ENCODE measurements at regions not wholly inside any gene's neighbourhood (a gene's known extent, or its start where the extent isn't known, plus 50 kb on each side); places are given as distances from the start of the nearest gene placed in this dataset.
"Not testable (repeated sequence)": the region's sequence is repeated elsewhere in the genome, so short reads cannot be mapped to it uniquely, and the experiment has no call there.

DNA sequence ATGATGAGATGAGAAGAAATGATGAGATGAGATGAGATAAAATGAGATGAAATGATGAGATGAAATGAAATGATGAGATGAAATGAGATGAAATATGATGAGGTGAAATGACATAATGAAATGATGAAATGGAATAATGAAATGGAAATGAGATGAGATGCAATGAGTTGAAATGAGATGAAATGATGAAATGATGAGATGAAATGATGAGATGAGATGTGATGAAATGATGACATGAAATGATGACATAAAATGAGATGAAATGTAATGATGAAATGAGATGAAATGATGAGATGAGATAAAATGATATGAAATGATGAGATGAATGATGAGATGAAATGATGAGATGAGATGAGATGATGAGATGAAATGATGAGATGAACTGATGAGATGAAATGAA is 340.2 kb upstream of the PLGLB1 start:
- H3K27ac ChIP-seq; DNase-seq; H3K4me1 ChIP-seq; H3K36me3 ChIP-seq; H3K9me3 ChIP-seq; H3K27me3 ChIP-seq; ATAC-seq; intact Hi-C loops (cut with DNase I); H3K4me3 ChIP-seq: not testable (repeated sequence)

DNA sequence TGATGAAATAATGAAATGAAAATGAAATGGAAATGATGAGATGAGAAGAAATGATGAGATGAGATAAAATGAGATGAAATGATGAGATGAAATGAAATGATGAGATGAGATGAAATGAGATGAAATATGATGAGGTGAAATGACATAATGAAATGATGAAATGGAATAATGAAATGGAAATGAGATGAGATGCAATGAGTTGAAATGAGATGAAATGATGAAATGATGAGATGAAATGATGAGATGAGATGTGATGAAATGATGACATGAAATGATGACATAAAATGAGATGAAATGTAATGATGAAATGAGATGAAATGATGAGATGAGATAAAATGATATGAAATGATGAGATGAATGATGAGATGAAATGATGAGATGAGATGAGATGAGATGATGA is 342.7 kb upstream of the PLGLB1 start:
- H3K36me3 ChIP-seq; H3K4me3 ChIP-seq; DNase-seq; intact Hi-C loops (cut with DNase I); H3K27ac ChIP-seq; H3K9me3 ChIP-seq; ATAC-seq; H3K27me3 ChIP-seq; H3K4me1 ChIP-seq: not testable (repeated sequence)

DNA sequence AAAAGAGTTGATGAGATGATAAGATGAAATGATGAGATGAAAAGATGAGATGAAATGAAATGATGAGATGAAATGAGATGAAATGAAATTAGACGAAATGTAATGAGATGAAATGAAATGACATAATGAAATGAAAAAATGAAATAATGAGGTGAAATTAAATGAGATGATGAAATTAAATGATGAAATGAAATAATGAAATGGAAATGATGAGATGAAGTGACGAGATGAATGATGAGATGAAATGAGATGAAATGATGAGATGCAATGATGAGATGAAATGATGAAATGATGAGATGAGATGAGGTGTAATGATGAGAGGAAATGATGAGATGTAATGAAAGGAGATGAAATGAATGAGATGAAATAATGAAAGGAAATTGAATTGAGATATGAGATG is 343.4 kb upstream of the PLGLB1 start:
- H3K4me3 ChIP-seq; ATAC-seq; H3K9me3 ChIP-seq; H3K36me3 ChIP-seq; H3K27ac ChIP-seq; H3K4me1 ChIP-seq; DNase-seq; intact Hi-C loops (cut with DNase I); H3K27me3 ChIP-seq: not testable (repeated sequence)

GRCh38 chr2:87386063-87386560 is 361.8 kb upstream of the PLGLB2 start:
- H3K9me3 ChIP-seq; ATAC-seq; H3K27ac ChIP-seq; intact Hi-C loops (cut with DNase I); H3K4me1 ChIP-seq; DNase-seq; H3K27me3 ChIP-seq; H3K4me3 ChIP-seq; H3K36me3 ChIP-seq: not testable (repeated sequence)

- H3K4me1 ChIP-seq; ATAC-seq; H3K36me3 ChIP-seq; H3K4me3 ChIP-seq; intact Hi-C loops (cut with DNase I); H3K9me3 ChIP-seq; H3K27me3 ChIP-seq; H3K27ac ChIP-seq: not testable (repeated sequence)
- peak in 1 of 4 donors; percentile 46 for DNase-seq
These were observed 352.1 kb upstream of the PLGLB2 start for GRCh38 chr2:87395784-87396183.

DNA sequence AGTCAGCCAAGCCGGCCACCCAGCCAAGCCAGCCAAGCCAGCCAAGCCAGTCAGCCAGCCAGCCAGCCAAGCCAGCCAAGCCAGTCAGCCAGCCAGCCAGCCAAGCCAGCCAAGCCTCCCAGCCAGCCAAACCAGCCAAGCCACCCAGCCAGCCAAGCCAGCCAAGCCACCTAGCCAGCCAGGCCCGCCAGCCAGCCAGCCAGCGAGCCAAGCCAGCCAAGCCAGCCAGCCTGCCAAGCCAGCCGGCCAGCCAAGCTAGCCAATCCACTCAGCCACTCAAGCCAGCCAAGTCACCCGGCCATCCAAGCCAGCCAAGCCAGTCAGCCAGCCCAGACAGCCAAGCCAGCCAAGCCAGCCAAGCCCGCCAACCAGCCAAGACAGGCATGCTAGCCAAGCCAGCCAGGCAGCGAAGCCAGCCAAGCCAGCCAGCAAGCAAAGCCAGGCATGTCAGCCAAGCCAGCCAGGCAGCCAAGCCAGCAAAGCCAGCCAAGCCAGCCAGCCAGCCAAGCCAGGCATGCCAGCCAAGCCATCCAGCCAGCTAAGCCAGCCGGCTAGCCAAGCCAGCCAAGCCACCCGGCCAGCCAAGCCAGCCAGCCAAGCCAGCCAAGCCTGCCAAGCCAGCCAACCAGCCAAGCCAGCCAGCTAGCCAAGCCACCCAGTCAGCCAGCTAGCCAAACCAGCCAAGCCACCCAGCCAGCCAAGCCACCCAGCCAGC is 351.2 kb upstream of the PLGLB2 start:
- intact Hi-C loops (cut with DNase I); H3K4me1 ChIP-seq; H3K4me3 ChIP-seq; H3K9me3 ChIP-seq; H3K27me3 ChIP-seq; H3K27ac ChIP-seq; H3K36me3 ChIP-seq; ATAC-seq: not testable (repeated sequence)
- DNase-seq, result peak in 2 of 4 donors; percentile 29 to 72

DNA sequence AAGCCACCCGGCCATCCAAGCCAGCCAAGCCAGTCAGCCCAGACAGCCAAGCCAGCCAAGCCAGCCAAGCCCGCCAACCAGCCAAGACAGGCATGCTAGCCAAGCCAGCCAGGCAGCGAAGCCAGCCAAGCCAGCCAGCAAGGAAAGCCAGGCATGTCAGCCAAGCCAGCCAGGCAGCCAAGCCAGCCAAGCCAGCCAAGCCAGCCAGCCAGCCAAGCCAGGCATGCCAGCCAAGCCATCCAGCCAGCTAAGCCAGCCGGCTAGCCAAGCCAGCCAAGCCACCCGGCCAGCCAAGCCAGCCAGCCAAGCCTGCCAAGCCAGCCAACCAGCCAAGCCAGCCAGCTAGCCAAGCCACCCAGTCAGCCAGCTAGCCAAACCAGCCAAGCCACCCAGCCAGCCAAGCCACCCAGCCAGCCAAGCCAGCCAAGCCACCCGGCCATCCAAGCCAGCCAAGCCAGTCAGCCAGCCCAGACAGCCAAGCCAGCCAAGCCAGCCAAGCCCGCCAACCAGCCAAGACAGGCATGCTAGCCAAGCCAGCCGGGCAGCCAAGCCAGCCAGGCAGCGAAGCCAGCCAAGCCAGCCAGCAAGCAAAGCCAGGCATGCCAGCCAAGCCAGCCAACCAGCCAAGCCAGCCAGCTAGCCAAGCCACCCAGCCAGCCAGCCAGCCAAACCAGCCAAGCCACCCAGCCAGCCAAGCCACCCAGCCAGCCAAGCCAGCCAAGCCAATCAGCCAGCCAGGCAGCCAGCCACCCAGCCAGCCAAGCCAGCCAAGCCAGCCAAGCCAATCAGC is 350.4 kb upstream of the PLGLB2 start:
- peak in 1 of 4 donors; percentile 54 for DNase-seq

DNA sequence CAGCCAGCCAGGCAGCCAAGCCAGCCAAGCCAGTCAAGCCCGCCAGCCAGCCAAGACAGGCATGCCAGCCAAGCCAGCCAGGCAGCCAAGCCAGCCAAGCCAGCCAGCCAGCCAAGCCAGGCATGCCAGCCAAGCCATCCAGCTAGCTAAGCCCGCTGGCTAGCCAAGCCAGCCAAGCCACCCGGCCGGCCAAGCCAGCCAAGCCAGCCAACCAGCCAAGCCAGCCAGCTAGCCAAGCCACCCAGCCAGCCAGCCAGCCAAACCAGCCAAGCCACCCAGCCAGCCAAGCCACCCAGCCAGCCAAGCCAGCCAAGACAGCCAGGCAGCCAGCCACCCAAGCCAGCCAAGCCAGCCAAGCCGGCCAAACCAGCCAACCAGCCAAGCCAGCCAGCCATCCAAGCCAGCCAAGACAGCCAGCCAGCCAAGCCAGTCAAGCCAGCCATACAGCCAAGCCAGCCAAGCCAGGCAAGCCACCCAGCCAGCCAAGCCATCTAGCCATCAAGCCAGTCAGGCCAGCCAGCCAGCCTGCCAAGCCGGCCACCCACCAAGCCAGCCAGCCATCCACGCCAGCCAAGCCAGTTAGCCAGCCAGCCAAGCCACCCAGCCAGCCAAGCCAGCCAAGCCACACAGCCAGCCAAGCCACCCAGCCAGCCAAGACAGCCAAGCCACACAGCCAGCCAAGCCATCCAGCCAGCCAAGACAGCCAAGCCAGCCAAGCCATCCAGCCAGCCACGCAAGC is 349.2 kb upstream of the PLGLB2 start:
- H3K4me1 ChIP-seq; H3K36me3 ChIP-seq; ATAC-seq; H3K27ac ChIP-seq; H3K4me3 ChIP-seq; H3K27me3 ChIP-seq; intact Hi-C loops (cut with DNase I); H3K9me3 ChIP-seq: not testable (repeated sequence)
- peak in 1 of 4 donors; percentile 81 for DNase-seq

More for the DNA sequence above, 350.4 kb upstream of the PLGLB2 start:
- H3K9me3 ChIP-seq; H3K4me3 ChIP-seq; H3K27me3 ChIP-seq; H3K36me3 ChIP-seq; H3K4me1 ChIP-seq; H3K27ac ChIP-seq; ATAC-seq; intact Hi-C loops (cut with DNase I): not testable (repeated sequence)

DNA sequence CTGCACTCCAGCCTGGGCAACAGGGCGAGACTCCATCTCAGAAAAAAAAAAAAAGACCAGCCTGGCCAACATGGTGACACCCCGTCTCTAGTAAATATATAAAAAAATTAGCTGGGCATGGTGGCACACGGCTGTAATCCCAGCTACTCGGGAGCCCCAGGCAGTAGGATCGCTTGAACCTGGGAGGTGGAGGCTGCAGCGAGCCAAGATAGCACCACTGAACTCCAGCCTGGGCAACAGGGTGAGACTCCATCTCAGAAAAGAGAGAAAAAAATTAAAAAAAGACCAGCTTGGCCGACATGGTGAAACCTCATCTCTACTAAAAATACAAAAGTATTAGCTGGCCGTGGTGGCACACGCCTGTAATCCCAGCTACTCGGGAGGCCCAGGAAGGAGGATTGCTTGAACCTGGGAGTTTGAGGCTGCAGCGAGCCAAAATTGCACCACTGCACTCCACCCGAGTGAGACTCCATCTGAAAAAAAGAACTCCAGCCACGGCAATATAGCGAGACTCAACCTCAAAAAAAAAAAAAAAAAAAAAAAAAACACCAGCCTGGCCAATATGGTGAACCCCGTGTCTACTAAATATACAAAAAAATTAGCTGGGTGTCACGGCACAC is 346.1 kb upstream of the PLGLB2 start:
- Histone ChIP-seq H3K4me1 (no peaks in the 10 kb centered on the region), H3K4me3 (no peak overlapping the region), H3K9me3 (no peaks in the 10 kb centered on the region), H3K27ac (no peak overlapping the region), H3K27me3 (no peaks in the 10 kb centered on the region), H3K36me3 (no peaks in the 10 kb centered on the region)
- no peak for TF ChIP-seq CTCF (IDR thresholded peaks at IDR 0.05)
- ATAC-seq (no peak), DNase-seq (peak in 1 of 4 donors; percentile 50)
- intact Hi-C loops (cut with DNase I), result no loop called here

Measured in left lung (tissue), 4 donors.